Keratinocyte (primary cell): ENCODE measurements at regions not wholly inside any gene's neighbourhood (a gene's known extent, or its start where the extent isn't known, plus 50 kb on each side); places are given as distances from the start of the nearest gene placed in this dataset.

Experiments used
- DNase-seq: peaks from one replicate; pipeline ENCODE4 v3.0.0-alpha.2; 2011; ENCODE audit warnings: low read depth, missing footprints, low spot score
- FAIRE-seq: peaks from 2 replicates; lab custom pipeline; 2011; peaks lifted over from hg19 to GRCh38; lab: Jason Lieb, UNC
- H2AFZ ChIP-seq: 2 replicates; pipeline ENCODE4 v1.6.0; 2012; ENCODE audit warnings: low read length, control low read depth, inconsistent platforms; ENCODE audit not compliant: control insufficient read depth
- H3K27ac ChIP-seq: 2 replicates; pipeline ENCODE4 v1.5.1; 2011; ENCODE audit warnings: low read length; ENCODE audit not compliant: control insufficient read depth, insufficient read depth
- H3K27me3 ChIP-seq: 3 replicates; pipeline ENCODE4 v1.6.0; 2011; ENCODE audit warnings: low read length; ENCODE audit not compliant: control insufficient read depth, insufficient read depth; ENCODE audit errors: extremely low read depth
- H3K36me3 ChIP-seq, 2 experiments: 2 replicates in 1 of 2; 3 replicates in 1 of 2; pipeline ENCODE4 v1.5.1; 2011; ENCODE audit warnings: low read length in 2 of 2, mild to moderate bottlenecking in 1 of 2; ENCODE audit not compliant: control insufficient read depth in 2 of 2, insufficient read depth in 2 of 2; ENCODE audit errors: extremely low read depth in 1 of 2
- H3K4me1 ChIP-seq: 3 replicates; pipeline ENCODE4 v1.5.1; 2011; ENCODE audit warnings: low read length; ENCODE audit not compliant: control insufficient read depth, insufficient read depth; ENCODE audit errors: extremely low read depth
- H3K4me2 ChIP-seq: 3 replicates; pipeline ENCODE4 v1.6.0; 2011; ENCODE audit warnings: low read depth, low read length; ENCODE audit not compliant: control insufficient read depth, insufficient read depth; ENCODE audit errors: extremely low read depth
- H3K4me3 ChIP-seq, 3 experiments: fragments of 200-600 bp in 1 of 3; sonication (generic) in 1 of 3; 2 replicates in 2 of 3; 3 replicates in 1 of 3; pipeline ENCODE4 v1.5.1; 2011 to 2016; ENCODE audit warnings: low read length in 3 of 3, mild to moderate bottlenecking in 3 of 3, control low read depth in 2 of 3, inconsistent platforms in 1 of 3, low read depth in 1 of 3, mixed read lengths in 1 of 3, mixed run types in 1 of 3, moderate library complexity in 1 of 3; ENCODE audit not compliant: control insufficient read depth in 2 of 3, insufficient read depth in 2 of 3; ENCODE audit errors: extremely low read depth in 1 of 3
- H3K79me2 ChIP-seq: 2 replicates; pipeline ENCODE4 v1.6.0; 2012; ENCODE audit warnings: low read length; ENCODE audit not compliant: control insufficient read depth, insufficient read depth
- H3K9ac ChIP-seq: 3 replicates; pipeline ENCODE4 v1.6.0; 2011; ENCODE audit warnings: low read length; ENCODE audit not compliant: control insufficient read depth, insufficient read depth; ENCODE audit errors: extremely low read depth
- H3K9me1 ChIP-seq: 3 replicates; pipeline ENCODE4 v1.6.0; 2011; ENCODE audit warnings: low read length; ENCODE audit not compliant: control insufficient read depth, insufficient read depth; ENCODE audit errors: extremely low read depth
- H3K9me3 ChIP-seq: 2 replicates; pipeline ENCODE4 v1.5.1; 2012; ENCODE audit warnings: low read depth, low read length; ENCODE audit not compliant: control insufficient read depth
- H4K20me1 ChIP-seq: 3 replicates; pipeline ENCODE4 v1.6.0; 2011; ENCODE audit warnings: low read length; ENCODE audit not compliant: control insufficient read depth, insufficient read depth; ENCODE audit errors: extremely low read depth
- CTCF ChIP-seq, 3 experiments: IDR thresholded peaks in 1 of 3; conservative IDR thresholded peaks in 1 of 3; optimal IDR thresholded peaks in 1 of 3; 2 replicates in 2 of 3; 3 replicates in 1 of 3; pipeline versions ENCODE3 to v1.5.1; 2011; ENCODE audit warnings: low read length in 3 of 3, mild to moderate bottlenecking in 3 of 3, moderate library complexity in 2 of 3, control low read depth in 1 of 3, inconsistent platforms in 1 of 3; ENCODE audit not compliant: insufficient read depth in 2 of 3; ENCODE audit errors: extremely low read depth in 1 of 3
- EZH2 ChIP-seq: IDR thresholded peaks from one replicate; pipeline ENCODE4 v1.6.1; 2012; ENCODE audit warnings: inconsistent platforms, mild to moderate bottlenecking, low read length, moderate library complexity
- dilution Hi-C: fragments of 300-500 bp; cut with MboI; formaldehyde crosslinking; loops from one replicate; pipeline ENCODE4 v1.7.0; 2020; ENCODE audit warnings: low sequenced_read_pairs; ENCODE audit not compliant: extremely low pct_ligation_motif_present

DNA sequence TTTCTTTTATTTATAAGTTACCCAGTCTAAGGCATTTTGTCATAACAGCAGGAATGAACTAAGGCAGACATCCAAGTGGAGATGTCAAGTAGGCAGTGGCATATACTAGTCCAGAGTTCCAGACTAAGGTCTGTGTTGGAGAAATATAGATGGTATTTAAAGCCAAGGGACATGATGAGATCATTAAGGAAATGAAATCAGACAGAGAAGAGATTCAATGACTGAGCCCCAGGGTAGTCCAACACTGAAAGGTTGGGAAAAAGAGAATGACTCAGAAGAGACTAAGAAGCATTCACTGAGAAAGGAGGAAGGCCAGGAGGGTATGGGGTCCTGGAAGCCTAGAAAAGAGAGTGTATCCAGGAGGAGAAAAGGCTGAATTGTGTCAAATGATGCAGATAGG is 442.2 kb upstream of the CCDC196 start:
- dilution Hi-C loops, result no loop called here
- TF ChIP-seq EZH2, result no peak
- TF ChIP-seq CTCF (optimal IDR thresholded peaks at IDR 0.05 in 1 of 3, IDR thresholded peaks at IDR 0.05 in 1 of 3, conservative IDR thresholded peaks at IDR 0.05 in 1 of 3; ENCODE audit: extremely low read depth in 1 of 3, insufficient read depth in 2 of 3, low read length in 3 of 3), result no peak
- Histone ChIP-seq H3K9me1 (no peaks in the 10 kb centered on the region), H4K20me1 (no peaks in the 10 kb centered on the region), H3K4me2 (no peak overlapping the region), H3K4me3 (no peak overlapping the region), H2AFZ (no peak overlapping the region), H3K9me3 (no peaks in the 10 kb centered on the region), H3K27me3 (no peaks in the 10 kb centered on the region), H3K9ac (no peak overlapping the region), H3K79me2 (no peaks in the 10 kb centered on the region), H3K36me3 (no peaks in the 10 kb centered on the region), H3K27ac (no peak overlapping the region), H3K4me1 (no peaks in the 10 kb centered on the region)
- FAIRE-seq (no peak), DNase-seq (no peak)

DNA sequence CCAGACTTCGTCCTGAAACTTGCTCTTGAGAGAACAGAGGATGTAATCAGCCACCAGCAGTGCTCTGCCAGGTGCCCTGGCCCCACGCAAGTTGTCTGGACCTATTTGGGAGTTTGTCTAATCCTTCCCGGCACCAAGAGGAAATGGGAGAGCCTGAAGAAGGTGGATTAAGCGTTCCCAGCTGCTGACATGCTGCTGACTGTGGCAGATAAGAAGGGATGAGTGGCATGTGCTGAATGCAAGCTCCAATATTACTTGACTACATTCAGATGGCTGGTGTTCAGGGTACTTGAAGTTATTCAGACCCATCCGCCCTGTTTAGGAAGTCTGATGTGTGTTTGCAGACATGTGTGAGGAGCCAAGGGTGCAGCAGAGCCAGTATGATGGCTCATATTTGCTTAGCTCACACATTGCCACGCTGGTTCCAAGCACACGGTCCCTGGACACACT is 440.6 kb upstream of the CCDC196 start:
- Histone ChIP-seq H3K9ac (no peak overlapping the region), H4K20me1 (no peaks in the 10 kb centered on the region), H3K27ac (no peak overlapping the region), H3K4me2 (no peak overlapping the region), H3K9me1 (no peaks in the 10 kb centered on the region), H3K4me1 (no peaks in the 10 kb centered on the region), H3K27me3 (no peaks in the 10 kb centered on the region), H3K36me3 (no peaks in the 10 kb centered on the region), H3K79me2 (no peaks in the 10 kb centered on the region), H2AFZ (no peak overlapping the region), H3K4me3 (no peak overlapping the region), H3K9me3 (no peaks in the 10 kb centered on the region)
- DNase-seq (no peak), FAIRE-seq (no peak)
- TF ChIP-seq EZH2, result no peak
- no peak for TF ChIP-seq CTCF (optimal IDR thresholded peaks at IDR 0.05 in 1 of 3, IDR thresholded peaks at IDR 0.05 in 1 of 3, conservative IDR thresholded peaks at IDR 0.05 in 1 of 3; ENCODE audit: extremely low read depth in 1 of 3, insufficient read depth in 2 of 3, low read length in 3 of 3)
- dilution Hi-C loops, result no loop called here
